Right hindlimb (tissue), 1 donor: ENCODE measurements at regions not wholly inside any gene's neighbourhood (a gene's known extent, or its start where the extent isn't known, plus 50 kb on each side); places are given as distances from the start of the nearest gene placed in this dataset.
"Not testable (repeated sequence)": the region's sequence is repeated elsewhere in the genome, so short reads cannot be mapped to it uniquely, and the experiment has no call there.

Experiments
- DNase-seq: peaks from one replicate; pipeline ENCODE4 v3.0.0-alpha.2; 2018

DNA sequence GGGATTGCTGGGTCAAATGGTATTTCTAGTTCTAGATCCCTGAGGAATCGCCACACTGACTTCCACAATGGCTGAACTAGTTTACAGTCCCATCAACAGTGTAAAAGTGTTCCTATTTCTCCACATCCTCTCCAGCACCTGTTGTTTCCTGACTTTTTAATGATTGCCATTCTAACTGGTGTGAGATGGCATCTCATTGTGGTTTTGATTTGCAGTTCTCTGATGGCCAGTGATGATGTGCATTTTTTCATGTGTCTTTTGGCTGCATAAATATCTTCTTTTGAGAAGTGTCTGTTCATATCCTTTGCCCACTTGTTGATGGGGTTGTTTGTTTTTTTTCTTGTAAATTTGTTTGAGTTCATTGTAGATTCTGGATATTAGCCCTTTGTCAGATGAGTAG lies 220.3 kb downstream of the NPR3 start:
- DNase-seq: not testable (repeated sequence)

DNA sequence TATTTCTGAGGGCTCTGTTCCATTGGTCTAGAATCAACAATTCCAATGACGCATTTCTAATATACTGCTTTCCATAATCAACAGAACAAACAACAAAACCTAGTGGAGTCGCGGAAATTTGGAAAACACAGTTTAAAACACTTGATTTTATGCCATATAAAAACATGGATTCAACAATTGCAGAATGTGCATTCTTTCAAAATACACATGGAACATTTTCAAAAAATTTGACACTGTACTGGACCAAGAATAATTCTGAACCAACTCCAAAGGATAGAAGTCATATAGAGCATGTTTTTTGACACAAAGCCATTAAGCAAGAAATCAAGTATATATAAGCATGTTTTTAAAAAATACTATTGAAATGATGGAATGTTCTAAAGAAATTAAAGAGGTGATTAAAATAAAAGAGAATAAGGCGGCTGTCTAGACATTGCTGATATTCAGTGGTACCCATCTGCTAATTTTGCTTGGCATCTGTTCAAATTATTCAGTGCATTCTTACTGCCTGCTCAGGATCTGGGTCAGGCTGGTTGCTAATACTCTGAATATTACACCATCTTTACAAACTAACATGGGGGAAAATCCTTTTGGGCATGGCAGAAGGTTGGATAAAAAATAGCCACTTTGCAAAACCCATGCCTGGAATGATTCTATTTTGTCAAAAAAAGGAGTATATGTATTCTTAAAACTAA lies 221.3 kb downstream of the NPR3 start:
- no peak for DNase-seq

DNA sequence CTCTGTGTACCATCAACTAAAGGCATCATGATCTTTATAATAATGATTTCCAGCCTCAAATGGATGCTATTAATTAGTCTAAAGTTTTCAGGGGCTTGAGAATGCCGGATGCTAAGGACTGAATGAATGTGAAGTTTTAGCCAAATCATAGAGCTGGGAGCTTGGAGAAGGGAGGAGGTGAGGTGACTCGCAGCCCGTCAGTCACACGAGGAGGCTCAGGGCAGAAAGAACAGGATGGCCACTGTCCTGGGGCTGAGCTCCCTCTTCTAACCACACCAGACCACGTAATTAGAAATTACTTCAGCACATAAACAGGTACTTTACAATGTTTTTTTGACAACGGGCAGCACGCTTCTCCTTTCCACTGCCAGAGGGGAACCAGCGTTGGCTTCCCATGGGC lies 222.6 kb downstream of the NPR3 start:
- no peak for DNase-seq

DNA sequence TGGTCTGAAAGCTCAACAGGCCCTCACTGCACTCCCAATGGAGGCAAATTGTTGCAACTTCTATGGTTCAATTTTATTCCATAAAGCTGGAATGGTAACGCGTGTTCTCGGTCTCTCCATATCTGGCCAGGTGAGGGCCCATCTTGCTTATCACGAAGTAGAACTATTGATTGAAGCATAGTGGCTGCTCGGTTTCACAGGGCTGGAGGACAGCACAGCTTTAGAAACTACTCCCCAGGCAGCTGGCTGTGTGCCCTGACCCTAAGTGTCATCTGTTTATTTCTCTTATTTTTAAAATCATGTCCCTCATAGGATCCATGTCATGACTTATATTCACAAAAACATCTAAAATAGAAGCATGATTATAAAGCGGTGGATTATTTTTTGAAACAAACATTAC lies 223.4 kb downstream of the NPR3 start:
- no peak for DNase-seq

GRCh38 chr5:32935283-32935682 lies 224.2 kb downstream of the NPR3 start:
- DNase-seq: no peak

DNA sequence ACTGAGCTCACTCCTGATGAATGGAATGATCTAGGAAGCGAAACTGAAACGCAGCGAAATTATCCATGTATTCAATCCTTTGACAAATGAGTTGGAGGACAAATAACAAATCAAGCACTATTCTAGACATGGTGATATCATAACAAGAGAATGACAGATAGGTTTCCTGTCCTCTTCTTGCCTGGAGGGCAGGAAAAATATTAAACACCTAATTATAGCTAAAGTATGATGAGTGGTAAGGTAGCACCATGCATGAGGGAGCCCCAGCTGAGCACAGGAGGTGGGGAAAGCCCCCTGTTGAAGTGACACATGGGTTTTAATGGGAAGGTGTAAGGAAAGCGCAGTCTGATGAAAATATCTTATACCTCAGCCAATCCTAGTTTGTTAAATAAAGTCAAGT lies 225.2 kb downstream of the NPR3 start:
- no peak for DNase-seq

DNA sequence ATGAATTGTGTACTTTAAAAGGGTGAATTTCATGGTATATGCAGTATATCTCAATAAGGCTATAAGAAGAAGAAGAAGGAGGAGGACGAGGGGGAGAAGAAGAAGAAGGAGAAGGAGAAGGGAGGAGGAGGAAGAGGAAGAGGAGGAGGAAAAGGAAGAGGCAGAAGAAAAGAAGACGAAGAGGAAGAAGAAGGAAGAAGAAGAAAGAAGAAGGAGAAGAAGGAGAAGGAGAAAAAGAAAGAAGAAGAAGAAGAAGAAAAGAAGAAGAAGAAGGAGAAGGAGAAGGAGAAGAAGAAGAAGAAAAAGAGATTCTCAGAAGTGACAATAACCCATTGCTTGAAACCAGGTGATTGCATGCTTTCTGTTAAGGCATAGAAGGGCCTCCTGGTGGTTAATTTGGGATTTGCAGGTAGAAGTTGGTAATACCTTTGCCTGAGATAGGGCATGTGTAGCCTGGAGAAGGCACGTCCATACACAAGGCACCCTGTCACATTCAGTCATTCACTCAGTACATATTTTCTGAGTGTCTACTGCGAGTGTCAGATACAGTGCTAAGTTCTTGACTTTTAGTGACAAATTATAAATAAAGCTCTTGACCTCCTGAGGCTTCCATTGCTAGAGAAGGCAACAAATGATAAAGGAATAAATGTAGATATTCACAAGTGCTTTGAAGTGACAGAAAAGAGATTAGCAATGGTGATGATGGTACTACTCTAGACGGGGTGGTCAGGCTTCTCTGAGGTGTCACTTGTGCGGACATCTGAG lies 231.3 kb downstream of the NPR3 start:
- DNase-seq: no peak

- no peak for DNase-seq
Measured at GRCh38 chr5:32949286-32949970, 238.3 kb downstream of the NPR3 start.

GRCh38 chr5:32951003-32951402 lies 239.9 kb downstream of the NPR3 start:
- DNase-seq: no peak

DNA sequence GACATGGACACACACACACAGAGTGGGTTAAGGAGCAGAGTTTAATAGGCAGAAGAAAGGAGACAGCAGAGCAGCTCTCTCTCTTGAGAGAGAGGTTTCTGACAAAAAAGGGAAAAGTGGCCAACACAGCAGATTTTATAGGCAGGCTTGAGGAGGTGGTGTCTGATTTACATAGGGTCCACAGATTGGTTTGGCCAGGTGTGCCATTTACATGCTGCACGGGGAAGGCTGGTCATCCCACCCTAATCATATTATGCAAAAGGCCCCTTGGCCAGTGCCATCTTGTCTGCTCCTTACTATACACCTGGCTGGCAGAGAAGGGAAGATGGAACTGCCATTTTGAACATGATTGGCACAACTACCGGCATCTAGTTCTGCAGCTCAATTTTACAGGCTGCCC lies 240.8 kb downstream of the NPR3 start:
- no peak for DNase-seq

- DNase-seq: not testable (repeated sequence)
Measured at GRCh38 chr5:32952421-32952820, 241.3 kb downstream of the NPR3 start.

DNA sequence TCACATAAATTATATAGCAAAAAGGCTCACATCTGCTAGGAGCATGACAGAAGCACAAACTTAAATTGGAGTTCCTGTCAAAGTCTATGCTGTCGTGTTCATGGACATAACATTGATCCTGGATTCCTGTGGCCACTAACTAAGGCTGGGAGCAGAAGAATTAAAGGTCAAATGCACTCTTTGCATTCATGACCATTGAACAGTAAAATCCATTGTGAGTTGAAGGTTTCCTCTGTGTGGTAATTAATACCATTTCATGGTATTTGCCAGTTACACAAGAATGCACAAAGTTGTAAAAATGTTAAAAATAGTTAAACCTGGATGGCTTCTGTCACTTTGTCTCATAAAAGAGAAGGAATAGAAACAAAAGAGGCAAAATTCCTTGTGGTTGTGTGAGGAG lies 242.6 kb downstream of the NPR3 start:
- DNase-seq: no peak

GRCh38 chr5:32955814-32956213 lies 244.7 kb downstream of the NPR3 start:
- DNase-seq: no peak

- no peak for DNase-seq
Measured at GRCh38 chr5:32960340-32961058, 249.4 kb downstream of the NPR3 start.

- DNase-seq: no peak
Measured at GRCh38 chr5:32961059-32961415, 249.9 kb downstream of the NPR3 start.

- DNase-seq: no peak
Measured at GRCh38 chr5:32964261-32964660, 253.1 kb downstream of the NPR3 start.

DNA sequence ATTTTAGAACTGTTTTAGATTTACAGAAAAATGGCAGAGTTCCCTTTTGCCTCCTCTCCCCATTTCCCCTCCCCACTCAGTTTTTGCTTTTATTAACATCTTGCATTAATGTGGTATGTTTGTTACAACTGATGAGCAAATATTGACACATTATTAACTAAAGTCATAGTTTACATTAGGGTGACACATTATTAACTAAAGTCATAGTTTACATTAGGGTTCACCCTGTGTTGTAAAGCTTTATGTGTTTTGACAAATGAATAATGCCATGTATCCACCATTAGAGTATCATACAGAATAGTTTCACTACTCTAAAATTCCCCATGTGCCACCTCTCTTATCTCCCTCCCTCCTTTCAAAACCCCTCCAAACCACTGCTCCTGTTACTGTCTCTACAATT lies 262.5 kb downstream of the NPR3 start:
- no peak for DNase-seq

- DNase-seq: no peak
Measured at GRCh38 chr5:32975656-32976375, 264.7 kb downstream of the NPR3 start.

DNA sequence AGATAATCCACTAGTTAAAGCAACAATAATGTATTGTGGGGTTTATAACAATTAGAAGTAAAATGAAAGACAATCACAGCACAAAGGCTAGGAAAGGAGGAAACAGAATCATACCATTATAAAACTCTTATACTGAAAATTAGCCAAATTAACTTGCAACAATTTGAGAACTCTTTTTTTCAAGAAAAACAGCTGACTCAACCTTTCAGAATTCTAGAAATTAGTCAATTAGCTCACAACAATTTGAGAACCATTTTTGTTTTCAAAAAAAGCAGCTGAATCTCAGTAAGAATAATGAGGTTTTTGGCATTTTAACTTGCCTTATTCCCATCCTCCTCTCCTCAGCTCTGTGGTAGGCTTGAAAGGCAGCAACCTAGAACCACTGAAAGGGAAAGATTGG lies 269.9 kb downstream of the NPR3 start:
- DNase-seq: no peak

DNA sequence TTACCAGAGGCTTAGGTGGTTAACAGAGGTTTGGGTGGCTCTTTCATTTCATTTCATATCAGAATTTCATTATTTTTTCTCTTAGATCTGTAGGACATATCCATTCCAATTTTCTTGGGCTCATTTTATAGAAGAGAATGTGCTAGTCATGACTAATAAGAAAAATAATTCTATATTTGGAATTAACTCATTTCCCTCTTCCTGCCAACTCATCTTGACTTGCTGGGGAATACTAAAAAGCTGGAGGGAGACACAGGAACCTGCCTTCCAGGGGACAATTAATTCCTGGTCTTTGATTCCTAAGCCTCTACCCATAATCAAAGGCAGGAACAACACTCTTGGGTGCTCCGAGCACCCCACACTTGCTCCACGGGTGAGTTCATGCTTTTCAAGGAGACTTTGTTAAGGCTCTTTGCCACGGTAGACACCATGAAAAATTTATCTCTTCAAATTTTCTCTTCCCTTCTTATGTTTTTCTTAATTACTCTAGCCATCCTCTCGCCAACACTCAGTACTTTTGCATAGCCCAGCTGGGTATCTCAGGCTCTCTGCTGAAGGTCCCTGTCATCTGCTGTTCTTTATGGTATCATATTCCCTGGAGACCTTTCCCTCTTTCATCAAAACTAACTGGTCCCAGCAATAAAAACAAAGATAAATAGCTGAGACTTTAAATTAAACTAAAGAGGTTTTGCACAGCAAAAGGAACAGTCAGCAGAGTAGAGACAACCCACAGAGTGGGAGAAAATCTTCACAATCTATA lies 273.9 kb downstream of the NPR3 start:
- no peak for DNase-seq

GRCh38 chr5:32989815-32990214 lies 278.7 kb downstream of the NPR3 start:
- no peak for DNase-seq
